IgD-negative memory B cell (primary cell): ENCODE measurements at regions not wholly inside any gene's neighbourhood (a gene's known extent, or its start where the extent isn't known, plus 50 kb on each side); places are given as distances from the start of the nearest gene placed in this dataset.
"Not testable (repeated sequence)": the region's sequence is repeated elsewhere in the genome, so short reads cannot be mapped to it uniquely, and the experiment has no call there.

Source experiments
- H3K27ac Mint-ChIP-seq, 3 donors: one replicate each; pipeline ENCODE4 v1.8.0; 2020 to 2022; ENCODE audit warnings: mild to moderate bottlenecking in 3 of 3, mixed read lengths in 3 of 3, moderate library complexity in 1 of 3
- H3K27me3 Mint-ChIP-seq: one replicate; pipeline ENCODE4 v1.8.0; 2021; ENCODE audit warnings: mixed read lengths
- H3K36me3 Mint-ChIP-seq: one replicate; pipeline ENCODE4 v1.8.0; 2020; ENCODE audit warnings: mild to moderate bottlenecking, mixed read lengths
- H3K4me1 Mint-ChIP-seq, 3 donors: one replicate each; pipeline ENCODE4 v1.8.0; 2020 to 2022; ENCODE audit warnings: mixed read lengths in 3 of 3, mild to moderate bottlenecking in 1 of 3
- H3K4me3 Mint-ChIP-seq, 4 donors: one replicate each; pipeline ENCODE4 v1.8.0; 2020 to 2022; ENCODE audit warnings: mild to moderate bottlenecking in 4 of 4, mixed read lengths in 4 of 4, moderate library complexity in 3 of 4
- H3K9me3 Mint-ChIP-seq, 3 donors: one replicate each; pipeline ENCODE4 v1.8.0; 2020 to 2021; ENCODE audit warnings: mixed read lengths in 3 of 3, mild to moderate bottlenecking in 1 of 3

DNA sequence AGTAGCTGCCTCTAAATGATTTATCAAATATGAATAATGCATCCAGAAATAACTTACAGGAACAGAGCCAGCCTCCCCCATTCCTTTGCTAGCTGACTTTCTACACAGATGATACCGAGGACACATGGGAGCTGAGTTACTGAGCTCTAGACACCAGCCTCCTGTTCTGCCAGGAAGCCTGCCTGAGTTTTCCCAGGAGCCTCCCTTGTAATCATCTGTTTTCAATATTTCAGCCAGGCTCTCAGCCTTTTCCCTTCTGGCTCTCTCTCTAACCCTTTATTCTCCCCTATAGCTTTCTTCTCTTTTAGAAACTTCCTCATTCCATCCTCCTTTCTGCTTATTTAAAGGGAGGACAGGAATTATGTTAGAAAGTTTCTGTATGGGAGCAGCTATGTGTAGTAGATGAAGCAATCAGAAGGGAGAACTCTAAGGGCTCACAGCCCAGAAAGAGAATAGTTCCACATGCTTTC lies 911.6 kb downstream of the TDRD15 start:
- no peak overlapping the region for H3K27ac Mint-ChIP-seq
- H3K4me3 Mint-ChIP-seq: no peak overlapping the region
- H3K27me3 Mint-ChIP-seq: no peaks in the 10 kb centered on the region
- peaks cover 0 to 6% (median 4%) of the 10 kb centered on the region in 3 donors for H3K9me3 Mint-ChIP-seq
- H3K4me1 Mint-ChIP-seq: no peaks in the 10 kb centered on the region
- H3K36me3 Mint-ChIP-seq: no peaks in the 10 kb centered on the region

DNA sequence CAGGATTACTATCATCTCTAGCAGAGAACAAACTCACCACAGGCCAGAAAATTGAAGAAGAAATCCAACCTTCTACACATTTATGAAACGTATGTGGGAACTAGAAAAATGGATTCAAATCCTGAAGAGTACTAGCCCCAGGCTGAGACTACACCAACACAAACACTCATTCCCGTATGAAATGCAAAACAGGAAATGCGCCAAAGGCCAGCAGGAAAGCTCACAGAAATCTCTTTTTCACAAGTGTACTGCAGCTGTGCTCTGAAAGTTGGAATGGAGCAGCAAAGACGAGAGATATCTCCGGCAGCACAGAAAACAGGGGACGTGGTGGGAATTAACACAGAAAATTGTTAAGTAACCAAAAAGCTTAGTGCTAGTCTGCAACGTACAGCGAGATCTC lies 913.5 kb downstream of the TDRD15 start:
- Mint-ChIP-seq H3K27ac (no peak overlapping the region), H3K9me3 (peaks cover under 1 to 4% (median 3%) of the 10 kb centered on the region in 3 donors), H3K27me3 (no peaks in the 10 kb centered on the region), H3K36me3 (no peaks in the 10 kb centered on the region), H3K4me3 (no peak overlapping the region), H3K4me1 (no peaks in the 10 kb centered on the region)

GRCh38 chr2:22043784-22044183 lies 920.0 kb downstream of the TDRD15 start:
- H3K36me3 Mint-ChIP-seq: no peaks in the 10 kb centered on the region
- no peak overlapping the region for H3K4me3 Mint-ChIP-seq
- no peaks in the 10 kb centered on the region for H3K27me3 Mint-ChIP-seq
- H3K27ac Mint-ChIP-seq: no peak overlapping the region
- H3K4me1 Mint-ChIP-seq: no peaks in the 10 kb centered on the region
- H3K9me3 Mint-ChIP-seq: peaks cover 0 to 8% (median 5%) of the 10 kb centered on the region in 3 donors

GRCh38 chr2:22055784-22056620 lies 932.2 kb downstream of the TDRD15 start:
- H3K4me3 Mint-ChIP-seq: no peak overlapping the region
- H3K27me3 Mint-ChIP-seq: no peaks in the 10 kb centered on the region
- H3K27ac Mint-ChIP-seq: no peak overlapping the region
- no peaks in the 10 kb centered on the region for H3K36me3 Mint-ChIP-seq
- peaks cover 0 to 11% (median 5%) of the 10 kb centered on the region in 3 donors for H3K9me3 Mint-ChIP-seq
- no peaks in the 10 kb centered on the region for H3K4me1 Mint-ChIP-seq

- Mint-ChIP-seq H3K27ac (no peak overlapping the region), H3K27me3 (no peaks in the 10 kb centered on the region), H3K4me1 (no peaks in the 10 kb centered on the region), H3K36me3 (no peaks in the 10 kb centered on the region), H3K4me3 (no peak overlapping the region), H3K9me3 (peaks cover 0 to 5% (median 3%) of the 10 kb centered on the region in 3 donors)
Observed at GRCh38 chr2:22056621-22057132, 932.9 kb downstream of the TDRD15 start.

GRCh38 chr2:22062679-22063078 lies 938.9 kb downstream of the TDRD15 start:
- H3K4me1 Mint-ChIP-seq: no peaks in the 10 kb centered on the region
- H3K9me3 Mint-ChIP-seq: peaks cover 0 to 3% (median 2%) of the 10 kb centered on the region in 3 donors
- H3K36me3 Mint-ChIP-seq: no peaks in the 10 kb centered on the region
- no peak overlapping the region for H3K4me3 Mint-ChIP-seq
- no peaks in the 10 kb centered on the region for H3K27me3 Mint-ChIP-seq
- no peak overlapping the region for H3K27ac Mint-ChIP-seq

- H3K27me3 Mint-ChIP-seq: no peaks in the 10 kb centered on the region
- peaks cover 0 to 10% (median 6%) of the 10 kb centered on the region in 3 donors for H3K9me3 Mint-ChIP-seq
- no peak overlapping the region for H3K4me3 Mint-ChIP-seq
- H3K27ac Mint-ChIP-seq: no peak overlapping the region
- no peaks in the 10 kb centered on the region for H3K4me1 Mint-ChIP-seq
- H3K36me3 Mint-ChIP-seq: no peaks in the 10 kb centered on the region
Observed at GRCh38 chr2:22076454-22076853, 952.7 kb downstream of the TDRD15 start.

- Mint-ChIP-seq H3K27me3 (no peaks in the 10 kb centered on the region), H3K4me3 (no peak overlapping the region), H3K36me3 (no peaks in the 10 kb centered on the region), H3K27ac (no peak overlapping the region), H3K9me3 (peaks cover 0 to 5% (median 5%) of the 10 kb centered on the region in 3 donors), H3K4me1 (no peaks in the 10 kb centered on the region)
Observed at GRCh38 chr2:22078701-22079100, 954.9 kb downstream of the TDRD15 start.

DNA sequence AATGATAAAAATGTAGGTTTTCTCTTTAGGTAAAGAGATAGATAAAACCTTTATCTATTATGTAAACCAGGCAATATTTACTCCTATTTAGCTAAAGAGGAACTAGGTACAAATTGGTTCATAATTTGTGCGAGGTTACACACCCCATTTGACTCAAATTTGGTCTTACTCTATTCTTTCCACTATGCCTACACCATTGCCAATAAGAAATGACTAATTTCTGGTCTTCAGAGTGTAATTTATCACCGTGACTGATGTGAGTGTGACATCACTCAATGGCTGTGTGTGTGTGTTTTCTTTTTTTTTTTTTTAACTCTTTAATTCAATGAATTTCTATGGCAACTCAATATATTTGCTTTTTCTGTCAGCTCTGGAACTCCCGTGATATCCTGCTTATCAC lies 955.8 kb downstream of the TDRD15 start:
- Mint-ChIP-seq H3K4me3 (no peak overlapping the region), H3K4me1 (no peaks in the 10 kb centered on the region), H3K27me3 (no peaks in the 10 kb centered on the region), H3K9me3 (peaks cover 0 to 5% (median 2%) of the 10 kb centered on the region in 3 donors), H3K27ac (no peak overlapping the region), H3K36me3 (no peaks in the 10 kb centered on the region)

DNA sequence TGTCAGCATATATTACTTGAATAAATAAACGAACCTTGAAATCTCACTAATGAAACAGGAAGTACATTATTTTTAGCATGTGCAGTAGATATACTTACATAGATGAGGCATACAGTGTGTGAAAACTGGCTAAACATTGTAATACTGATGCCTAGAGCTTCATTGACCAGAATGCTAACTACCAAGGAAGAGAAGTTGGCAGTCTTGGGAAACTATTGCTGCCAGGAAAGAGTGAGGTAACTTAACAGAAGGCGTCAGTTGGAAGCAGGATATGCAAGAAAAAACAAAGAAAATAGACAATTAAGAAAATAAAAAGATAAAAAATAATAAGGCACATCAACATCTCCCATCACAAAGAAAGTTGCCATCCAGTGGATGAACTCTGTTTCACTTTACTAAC lies 963.0 kb downstream of the TDRD15 start:
- Mint-ChIP-seq H3K36me3 (no peaks in the 10 kb centered on the region), H3K27me3 (no peaks in the 10 kb centered on the region), H3K4me3 (no peak overlapping the region), H3K4me1 (no peaks in the 10 kb centered on the region), H3K9me3 (peaks cover 0 to 15% (median 2%) of the 10 kb centered on the region in 3 donors), H3K27ac (no peak overlapping the region)

DNA sequence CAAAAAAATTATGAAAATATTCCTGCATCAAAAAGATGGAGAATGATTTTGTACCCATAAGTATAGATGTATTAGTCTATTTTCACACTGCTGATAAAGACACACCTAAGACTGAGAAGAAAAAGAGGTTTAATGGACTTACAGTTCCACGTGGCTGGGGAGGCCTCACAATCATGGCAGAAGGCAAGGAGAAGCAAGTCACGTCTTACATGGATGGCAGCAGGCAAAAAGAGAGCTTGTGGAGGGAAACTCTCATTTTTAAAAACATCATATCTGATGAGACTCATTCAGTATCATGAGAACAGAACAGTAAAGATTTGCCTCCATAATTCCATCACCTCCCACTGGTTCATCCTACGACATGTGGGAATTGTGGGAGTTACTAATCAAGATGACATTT lies 979.8 kb downstream of the TDRD15 start:
- not testable (repeated sequence) for H3K4me1 Mint-ChIP-seq, H3K27ac Mint-ChIP-seq, H3K27me3 Mint-ChIP-seq, H3K36me3 Mint-ChIP-seq, H3K4me3 Mint-ChIP-seq, H3K9me3 Mint-ChIP-seq

DNA sequence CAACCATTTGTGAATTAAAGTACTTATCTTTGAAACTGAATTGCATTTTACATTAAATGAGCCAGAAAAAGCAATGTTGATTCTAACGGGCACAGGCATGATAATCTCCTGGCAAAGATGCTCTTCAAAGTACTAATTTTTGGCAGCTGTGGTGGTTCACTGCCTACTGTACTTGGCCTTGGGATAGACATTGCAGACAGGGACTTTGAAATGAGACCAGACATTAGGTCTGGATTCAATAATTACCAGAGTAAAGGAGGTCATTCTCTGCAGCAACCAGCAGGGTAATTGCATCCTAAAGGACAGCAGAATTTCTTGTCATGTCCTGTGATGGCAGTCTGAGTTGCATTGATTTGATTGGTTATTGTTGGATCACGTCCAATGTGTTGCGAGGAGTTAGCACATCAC lies 986.5 kb downstream of the TDRD15 start:
- H3K27ac Mint-ChIP-seq: no peak overlapping the region
- no peaks in the 10 kb centered on the region for H3K36me3 Mint-ChIP-seq
- peaks cover 2 to 15% (median 4%) of the 10 kb centered on the region in 3 donors for H3K9me3 Mint-ChIP-seq
- H3K27me3 Mint-ChIP-seq: no peaks in the 10 kb centered on the region
- no peak overlapping the region for H3K4me3 Mint-ChIP-seq
- H3K4me1 Mint-ChIP-seq: no peaks in the 10 kb centered on the region

GRCh38 chr2:22124003-22124402 lies 1000.2 kb downstream of the TDRD15 start:
- Mint-ChIP-seq H3K27me3 (no peaks in the 10 kb centered on the region), H3K36me3 (no peaks in the 10 kb centered on the region), H3K27ac (peak overlapping the region in 2 of 3 donors; percentile 11 to 54), H3K4me1 (no peaks in the 10 kb centered on the region), H3K9me3 (peaks cover 9 to 12% (median 10%) of the 10 kb centered on the region in 3 donors), H3K4me3 (no peak overlapping the region)

- Mint-ChIP-seq H3K27ac (no peak overlapping the region), H3K27me3 (no peaks in the 10 kb centered on the region), H3K36me3 (no peaks in the 10 kb centered on the region), H3K9me3 (peaks cover 8 to 12% (median 9%) of the 10 kb centered on the region in 3 donors), H3K4me3 (no peak overlapping the region), H3K4me1 (no peaks in the 10 kb centered on the region)
Observed at GRCh38 chr2:22126106-22126505, 1002.3 kb downstream of the TDRD15 start.

- H3K27ac Mint-ChIP-seq: no peak overlapping the region
- no peaks in the 10 kb centered on the region for H3K36me3 Mint-ChIP-seq
- peaks cover 8 to 12% (median 9%) of the 10 kb centered on the region in 3 donors for H3K9me3 Mint-ChIP-seq
- no peaks in the 10 kb centered on the region for H3K4me1 Mint-ChIP-seq
- H3K4me3 Mint-ChIP-seq: no peak overlapping the region
- no peaks in the 10 kb centered on the region for H3K27me3 Mint-ChIP-seq
Observed at GRCh38 chr2:22126978-22127377, 1003.2 kb downstream of the TDRD15 start.

DNA sequence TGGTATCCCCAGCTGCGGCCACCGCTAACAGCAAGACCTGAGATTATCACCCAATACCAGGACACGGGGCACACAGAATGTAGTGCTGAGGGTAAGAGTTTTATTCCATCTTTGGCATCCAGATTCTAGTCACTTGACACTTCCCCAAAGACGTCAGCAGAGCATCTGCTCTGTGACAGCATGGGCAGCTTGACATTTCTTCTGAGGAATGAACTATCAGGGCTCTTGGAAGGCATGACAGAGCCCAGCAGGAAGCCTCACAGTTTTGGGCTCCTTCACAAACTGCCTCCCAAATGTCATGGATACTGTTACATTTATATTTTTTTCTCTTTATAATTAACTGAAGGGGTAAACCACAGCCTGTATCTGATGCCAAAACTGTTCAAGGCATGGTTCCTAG lies 1010.7 kb downstream of the TDRD15 start:
- no peak overlapping the region for H3K4me3 Mint-ChIP-seq
- H3K36me3 Mint-ChIP-seq: no peaks in the 10 kb centered on the region
- peaks cover 0 to 11% (median 6%) of the 10 kb centered on the region in 3 donors for H3K9me3 Mint-ChIP-seq
- H3K4me1 Mint-ChIP-seq: no peaks in the 10 kb centered on the region
- H3K27me3 Mint-ChIP-seq: no peaks in the 10 kb centered on the region
- H3K27ac Mint-ChIP-seq: no peak overlapping the region
